OCI-LY3 (cell line): ENCODE measurements at regions not wholly inside any gene's neighbourhood (a gene's known extent, or its start where the extent isn't known, plus 50 kb on each side); places are given as distances from the start of the nearest gene placed in this dataset.

Experiments
- CTCF ChIP-seq: fragments of 200-600, 300-600 bp; sonication (generic); IDR thresholded peaks from 2 replicates; pipeline ENCODE4 v1.5.1; 2014; ENCODE audit warnings: antibody characterized with exemption, low read length, low read depth
- EZH2phosphoT487 ChIP-seq: fragments of 200-600 bp; shearing (Covaris generic); IDR thresholded peaks from 2 replicates; pipeline ENCODE4 v1.6.1; 2018; ENCODE audit warnings: antibody characterized with exemption, mixed run types, low read depth

GRCh38 chr9:80784647-80785046 lies 904.7 kb downstream of the TLE1 start:
- TF ChIP-seq CTCF (no peak), EZH2phosphoT487 (no peak)
